ENCODE measurements at regions not wholly inside any gene's neighbourhood (a gene's known extent, or its start where the extent isn't known, plus 50 kb on each side); places are given as distances from the start of the nearest gene placed in this dataset.

DNA sequence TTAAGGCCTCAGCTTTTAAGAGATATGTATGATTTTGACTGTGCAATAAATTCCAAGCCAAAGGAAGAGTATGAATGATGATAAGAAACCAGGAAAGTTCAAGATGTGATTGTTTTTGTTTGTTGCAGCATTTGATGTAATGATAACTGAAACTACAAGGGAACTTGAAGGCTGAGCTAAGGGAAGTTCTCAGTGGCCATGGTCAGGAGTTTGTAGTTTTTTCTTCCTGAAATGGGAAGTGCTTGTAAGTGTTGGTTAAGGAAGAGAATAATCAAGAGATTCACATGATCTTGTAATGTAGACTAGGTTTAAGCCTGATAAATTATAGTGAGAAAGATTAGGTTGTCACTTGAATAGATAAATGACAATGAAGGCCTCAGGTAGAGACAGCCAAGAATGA lies 53.4 kb downstream of the PTCHD4 start:
- no peak for DNase-seq (ENCODE audit: low read depth in 2 of 2)

DNA sequence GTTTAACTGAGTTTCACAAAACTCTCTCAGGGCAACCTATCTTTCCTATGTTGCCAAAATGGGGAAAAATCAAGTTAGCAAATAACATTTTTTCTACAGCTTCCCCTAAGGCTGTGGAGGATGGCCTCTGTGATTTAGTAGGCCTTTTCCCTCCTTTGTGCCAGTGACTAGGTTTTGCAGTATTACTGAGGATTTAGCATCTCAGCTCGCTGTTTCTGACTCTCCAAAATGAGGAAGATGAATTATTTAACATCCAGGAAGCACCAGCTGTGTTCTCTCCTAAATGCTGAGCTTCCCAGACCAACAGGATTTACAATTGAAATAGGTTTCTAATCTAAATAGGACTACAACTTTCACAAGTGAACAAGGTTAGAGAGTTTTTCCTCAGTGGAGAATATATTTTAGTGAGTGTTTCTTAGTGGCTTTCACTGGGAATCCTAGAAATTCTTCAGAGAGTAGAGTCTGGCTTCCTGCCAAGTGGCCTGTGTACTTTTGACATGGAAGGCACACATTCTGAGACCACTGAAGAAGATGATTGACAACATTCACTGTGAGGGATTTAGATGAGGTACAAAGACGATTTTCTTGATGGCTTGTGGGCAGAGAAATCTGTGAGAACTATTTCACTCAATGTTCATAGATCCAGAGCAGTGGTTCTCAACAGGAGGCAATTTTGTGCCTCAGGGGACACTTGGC lies 62.4 kb downstream of the PTCHD4 start:
- no peak for DNase-seq (ENCODE audit: low read depth in 2 of 2)

DNA sequence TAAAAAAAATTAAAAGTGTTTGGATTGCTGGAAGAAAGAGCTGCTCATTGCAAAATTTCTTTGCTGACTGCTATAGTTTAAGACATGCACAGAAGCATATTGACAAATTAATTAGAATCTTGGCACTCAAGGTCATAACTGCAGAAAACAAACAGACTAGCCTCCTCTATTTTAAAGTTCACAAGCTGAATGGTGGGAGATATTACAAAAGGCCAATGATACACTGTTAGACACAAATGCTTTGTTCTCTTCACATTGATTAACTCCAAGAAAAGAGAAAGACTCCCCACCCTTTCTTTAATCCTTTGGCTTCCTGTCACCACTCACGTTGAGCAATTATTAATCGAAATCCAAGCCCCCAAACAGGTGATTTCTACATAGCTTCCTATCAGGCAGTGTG lies 69.1 kb downstream of the PTCHD4 start:
- DNase-seq (ENCODE audit: low read depth in 2 of 2) = no peak

DNA sequence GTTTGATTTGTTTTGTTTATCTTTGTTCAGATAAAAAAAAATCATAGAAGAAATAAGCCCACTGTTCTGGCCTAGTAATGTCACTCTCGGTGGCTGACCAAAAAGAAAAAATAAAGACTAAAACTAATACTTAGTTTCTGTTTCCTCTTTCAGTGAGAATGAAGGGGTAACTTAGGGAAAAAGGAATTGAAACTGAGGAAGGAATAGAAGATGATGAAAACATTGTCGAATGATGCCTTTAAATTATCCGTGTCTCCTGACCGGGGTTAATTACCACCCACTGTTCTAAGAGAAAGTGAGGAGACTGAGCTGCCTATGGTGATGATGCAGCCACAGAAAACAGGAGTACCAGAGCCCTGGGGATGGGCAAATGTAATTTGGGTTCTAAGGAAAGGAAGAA lies 73.1 kb downstream of the PTCHD4 start:
- DNase-seq (ENCODE audit: low read depth in 2 of 2) = no peak

DNA sequence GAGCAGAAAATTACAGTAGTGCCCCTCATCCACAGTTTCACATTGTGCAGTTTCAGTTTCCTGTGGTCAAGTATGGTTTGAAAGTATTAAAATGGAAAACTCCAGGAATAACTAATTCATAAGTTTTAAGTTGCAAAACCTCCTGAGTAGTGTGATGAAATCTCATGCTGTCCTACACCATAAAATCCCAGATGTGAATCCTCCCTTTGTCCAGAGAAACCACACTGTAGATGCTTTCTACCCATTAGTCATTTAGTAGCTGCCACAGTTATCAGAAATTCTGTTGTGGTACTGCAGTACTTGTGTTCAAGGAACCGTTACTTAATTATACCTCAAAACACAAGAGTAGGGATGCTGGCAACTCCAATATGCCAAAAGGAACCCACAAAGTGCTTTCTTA lies 74.7 kb downstream of the PTCHD4 start:
- peak; percentile 66 to 71 for DNase-seq (ENCODE audit: low read depth in 2 of 2)

DNA sequence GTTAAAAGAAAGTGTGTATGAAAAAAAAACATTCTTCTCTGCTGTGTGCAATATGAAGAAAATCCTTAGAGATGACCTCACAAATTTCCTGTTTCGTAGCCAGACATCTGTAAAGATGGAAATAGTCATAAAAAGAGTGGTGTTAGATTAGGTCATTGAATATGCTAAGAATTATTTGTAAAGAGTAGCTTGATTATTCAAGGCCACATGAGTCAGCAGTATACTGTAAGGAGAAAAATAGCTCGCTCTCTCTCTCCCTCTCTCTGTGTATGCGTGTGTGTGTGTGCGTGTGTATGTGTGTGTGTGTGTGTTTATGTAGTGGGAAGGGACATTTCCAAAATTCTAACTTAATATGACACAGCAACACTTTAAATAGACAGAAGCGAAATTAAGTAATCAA lies 78.8 kb downstream of the PTCHD4 start:
- peak; percentile 74 to 80 for DNase-seq (ENCODE audit: low read depth in 2 of 2)

DNA sequence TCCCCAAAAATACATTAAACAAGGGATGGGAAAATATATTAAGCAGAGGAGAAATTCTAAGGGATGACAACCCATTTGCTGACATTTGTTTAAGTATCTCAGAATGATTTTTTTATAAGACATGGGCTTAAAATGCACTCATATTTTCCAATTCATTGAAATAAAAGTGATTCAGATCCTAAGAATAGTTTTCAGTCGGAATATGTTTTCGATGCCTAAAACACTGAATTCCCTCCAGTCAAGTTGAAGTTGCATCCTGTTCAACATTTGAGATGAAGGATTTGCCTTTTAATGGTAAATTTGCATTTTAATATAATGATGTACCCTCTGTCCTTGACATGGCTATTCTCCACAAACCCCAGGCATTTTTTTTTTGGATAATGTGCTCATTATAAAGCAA lies 79.3 kb downstream of the PTCHD4 start:
- DNase-seq (ENCODE audit: low read depth in 2 of 2) = no peak

DNA sequence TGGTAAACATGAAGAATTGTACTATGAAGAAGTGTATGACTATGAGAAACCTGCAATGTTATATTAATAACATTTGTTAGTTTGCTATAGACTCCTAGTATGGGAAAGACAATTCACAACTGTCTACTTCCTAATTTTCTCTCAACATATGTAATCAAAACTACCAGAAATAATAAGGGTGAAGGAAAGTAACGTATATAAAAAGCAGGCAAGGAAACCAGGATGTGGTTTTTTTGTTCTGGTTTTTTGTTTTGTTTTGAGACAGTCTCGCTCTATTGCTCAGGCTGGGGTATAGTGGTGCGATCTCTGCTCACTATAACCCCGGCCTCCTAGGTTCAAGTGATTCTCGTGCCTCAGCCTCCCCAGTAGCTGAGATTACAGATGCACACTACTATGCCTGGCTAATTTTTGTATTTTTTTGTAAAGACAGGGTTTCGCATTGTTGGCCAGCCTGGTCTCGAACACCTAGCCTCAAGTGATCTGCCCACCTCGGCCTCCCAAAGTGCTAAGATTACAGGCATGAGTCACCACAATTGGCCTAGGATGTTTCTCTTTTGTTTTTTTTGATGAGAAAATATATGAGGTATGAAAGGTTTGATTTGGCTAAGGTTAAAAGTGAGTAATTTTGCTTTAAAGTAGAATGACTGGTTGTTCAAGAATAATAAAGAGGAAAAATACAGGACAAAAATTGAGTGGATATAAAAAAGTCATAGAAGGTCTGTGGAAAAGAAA lies 83.1 kb downstream of the PTCHD4 start:
- no peak for DNase-seq (ENCODE audit: low read depth in 2 of 2)

DNA sequence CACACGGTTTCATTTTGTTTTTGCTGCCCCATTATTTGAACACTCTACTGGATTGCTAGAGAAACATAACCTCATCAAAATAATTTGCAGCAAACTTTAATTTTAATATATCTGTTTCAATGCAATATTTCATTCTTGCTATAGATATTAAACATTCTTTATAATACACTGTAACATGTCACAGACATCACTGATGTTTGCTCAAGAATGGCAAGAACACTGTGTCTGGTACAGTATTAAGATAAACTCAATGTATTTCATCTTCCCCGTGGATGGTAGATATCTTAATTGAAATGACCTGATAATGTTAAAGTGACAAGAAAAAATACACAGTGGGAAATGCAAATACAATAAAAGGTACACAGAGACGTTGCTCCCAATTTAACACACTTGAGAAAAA lies 86.0 kb downstream of the PTCHD4 start:
- no peak for DNase-seq (ENCODE audit: low read depth in 2 of 2)

DNA sequence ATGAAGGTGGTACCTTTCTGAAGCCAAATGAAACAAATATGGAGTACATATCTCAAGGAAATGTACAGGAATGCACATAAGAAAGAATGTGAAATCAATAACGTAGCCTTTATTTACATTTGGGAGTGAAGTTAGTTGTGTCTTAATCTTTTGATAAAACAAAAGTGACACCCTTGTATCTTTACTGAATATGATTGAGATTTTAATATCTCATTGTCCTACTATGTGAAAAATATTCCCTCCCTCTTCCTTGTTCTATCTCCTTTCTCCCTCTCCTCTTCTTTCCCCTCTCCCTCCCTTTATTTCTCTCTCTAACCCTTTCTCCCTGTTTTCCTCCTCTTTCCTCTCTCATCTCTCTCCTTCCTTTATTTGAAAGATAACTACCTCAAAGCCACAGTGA lies 89.1 kb downstream of the PTCHD4 start:
- no peak for DNase-seq (ENCODE audit: low read depth in 2 of 2)

DNA sequence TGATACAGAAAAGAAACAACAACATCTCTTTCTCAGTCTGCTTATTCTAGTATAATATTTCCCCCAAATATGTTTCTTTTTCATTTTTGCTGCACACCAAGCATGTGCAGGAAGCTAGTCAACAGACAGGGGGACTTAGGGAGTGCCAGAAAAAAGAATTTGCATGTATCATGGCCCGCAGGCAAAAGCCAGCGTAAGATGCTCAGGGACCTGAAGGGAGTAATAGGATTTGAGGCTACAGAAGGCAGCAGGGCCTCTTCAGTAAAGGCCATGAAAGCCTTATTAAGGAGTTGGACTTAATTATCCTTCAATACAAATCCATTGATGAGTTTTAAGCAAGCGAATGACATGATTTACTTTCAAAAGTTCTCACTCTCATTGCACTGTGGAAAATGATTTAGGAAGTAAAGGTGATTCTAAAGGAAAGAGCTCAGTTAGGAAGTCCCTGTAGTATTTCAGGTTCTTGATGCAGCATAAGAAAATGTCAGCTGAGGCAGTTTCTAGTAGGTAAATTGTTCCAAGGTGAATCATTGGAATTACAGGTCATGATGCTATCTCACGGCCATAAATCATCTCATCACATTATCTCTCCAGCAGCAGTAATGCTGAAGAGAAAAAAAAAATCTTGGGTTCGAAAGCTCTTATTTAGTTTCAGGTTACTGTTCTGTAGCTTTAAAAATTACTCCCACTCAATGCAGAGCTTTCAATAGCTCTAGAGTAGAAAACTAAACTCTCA lies 94.8 kb downstream of the PTCHD4 start:
- DNase-seq (ENCODE audit: low read depth in 2 of 2) = no peak

DNA sequence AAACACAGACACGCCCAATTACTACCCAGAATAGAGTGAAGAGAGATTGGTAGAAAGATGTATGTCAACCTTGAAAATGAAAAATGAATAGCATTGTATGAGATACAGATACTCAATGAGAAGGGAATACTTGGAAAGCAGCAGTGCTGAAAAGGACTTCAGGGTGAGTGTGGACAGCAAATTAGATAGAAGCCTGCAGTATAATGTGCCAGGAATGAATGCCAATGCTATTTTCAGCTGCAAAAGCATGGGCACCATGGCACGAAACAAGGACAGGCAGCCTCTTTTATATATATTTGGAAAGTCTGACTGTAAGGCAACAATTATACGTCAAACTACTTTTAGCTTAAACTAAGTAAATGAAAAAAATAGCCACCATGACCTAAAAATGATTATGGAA lies 118.2 kb downstream of the PTCHD4 start:
- no peak for DNase-seq (ENCODE audit: low read depth in 2 of 2)

DNA sequence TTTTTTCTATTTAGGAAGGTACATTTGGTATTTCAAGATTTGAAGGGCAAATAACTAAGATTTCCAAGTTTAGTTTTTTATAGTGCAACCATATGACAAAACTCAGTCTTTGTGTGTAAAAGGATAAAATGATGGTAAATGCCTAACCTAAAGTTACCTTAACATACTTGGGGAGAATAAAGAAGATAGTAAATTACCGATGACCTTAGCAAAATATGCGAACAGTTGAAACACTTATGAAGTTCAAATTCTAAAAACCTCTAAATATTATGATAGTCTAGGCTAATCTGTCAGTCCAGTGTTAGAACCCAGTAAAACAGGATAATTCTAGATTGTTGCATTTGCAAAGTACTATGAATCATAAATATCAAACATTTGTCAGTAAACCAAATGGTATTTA lies 127.5 kb downstream of the PTCHD4 start:
- DNase-seq (ENCODE audit: low read depth in 2 of 2) = no peak

DNA sequence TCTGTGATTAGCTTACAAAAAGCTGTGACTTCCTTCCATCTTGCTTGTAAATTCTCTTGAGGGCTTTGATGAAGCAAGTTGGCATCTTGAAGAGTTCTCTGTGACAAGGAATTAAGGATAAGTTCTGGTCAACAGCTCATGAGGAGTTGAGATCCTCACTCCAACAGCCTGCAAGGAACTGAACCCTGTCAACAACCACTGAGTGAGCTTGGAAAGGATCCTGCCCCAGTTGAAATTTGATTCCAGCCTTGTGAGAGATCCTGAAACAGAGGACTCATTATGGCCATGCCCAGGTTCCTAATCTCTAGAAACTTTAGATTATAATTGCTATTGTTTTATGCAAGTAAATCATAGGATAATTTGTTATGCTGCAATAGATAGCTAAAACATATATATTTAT lies 133.7 kb downstream of the PTCHD4 start:
- no peak for DNase-seq (ENCODE audit: low read depth in 2 of 2)

DNA sequence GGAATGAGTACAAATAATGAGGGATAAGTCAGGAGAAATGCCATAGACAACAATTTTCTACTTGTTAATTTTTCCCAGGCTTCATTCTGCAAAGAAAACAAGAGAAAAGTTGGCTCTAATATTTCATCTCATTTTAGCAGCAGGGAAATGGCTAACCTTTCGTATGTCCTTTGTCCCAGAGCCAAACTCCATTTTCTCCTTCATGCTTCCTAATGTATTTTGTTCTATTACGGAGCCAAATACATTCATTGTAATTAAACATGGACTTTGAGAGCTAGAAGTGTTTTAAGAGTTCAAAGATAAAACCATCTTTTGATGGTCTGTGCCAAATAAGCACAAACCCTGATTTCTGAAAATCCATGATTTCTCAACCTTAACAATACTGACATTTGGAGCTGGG lies 136.9 kb downstream of the PTCHD4 start:
- no peak for DNase-seq (ENCODE audit: low read depth in 2 of 2)

DNA sequence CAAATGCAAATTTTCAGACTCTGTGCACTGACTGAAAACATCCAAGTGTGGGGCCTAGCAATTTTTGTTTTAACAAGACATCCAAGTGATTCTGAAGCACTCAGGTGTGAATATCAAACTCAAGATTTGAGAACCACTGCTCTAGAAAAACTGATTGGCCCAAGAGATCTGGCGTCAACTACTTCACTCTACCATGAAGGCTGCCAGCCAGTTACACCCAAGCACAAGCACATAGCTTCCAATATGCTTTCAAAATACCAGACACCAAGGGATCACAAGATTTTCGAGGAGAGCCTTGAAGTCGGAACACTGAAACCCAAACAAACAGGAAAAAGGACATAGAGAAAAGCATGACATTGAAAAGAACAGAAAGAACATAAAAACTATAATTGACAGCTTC lies 140.2 kb downstream of the PTCHD4 start:
- no peak for DNase-seq (ENCODE audit: low read depth in 2 of 2)

DNA sequence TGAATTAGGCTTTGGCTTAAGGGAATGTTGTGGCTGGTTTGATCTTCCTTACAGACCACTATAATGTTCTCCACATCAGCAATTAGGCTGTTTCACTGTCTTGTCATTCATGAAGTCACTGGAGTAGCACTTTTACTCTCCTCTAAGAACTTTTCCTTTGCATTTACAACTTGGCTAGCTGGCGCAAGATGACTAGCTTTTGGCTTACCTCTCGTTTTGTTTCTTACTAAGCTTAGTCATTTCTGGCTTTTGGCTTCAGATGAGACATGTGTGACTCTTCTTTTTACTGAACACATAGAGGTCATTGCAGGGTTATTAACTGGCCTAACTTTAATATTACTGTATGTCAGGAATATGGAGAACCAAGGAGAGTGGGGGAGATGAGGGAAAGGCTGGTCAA lies 143.2 kb downstream of the PTCHD4 start:
- no peak for DNase-seq (ENCODE audit: low read depth in 2 of 2)

DNA sequence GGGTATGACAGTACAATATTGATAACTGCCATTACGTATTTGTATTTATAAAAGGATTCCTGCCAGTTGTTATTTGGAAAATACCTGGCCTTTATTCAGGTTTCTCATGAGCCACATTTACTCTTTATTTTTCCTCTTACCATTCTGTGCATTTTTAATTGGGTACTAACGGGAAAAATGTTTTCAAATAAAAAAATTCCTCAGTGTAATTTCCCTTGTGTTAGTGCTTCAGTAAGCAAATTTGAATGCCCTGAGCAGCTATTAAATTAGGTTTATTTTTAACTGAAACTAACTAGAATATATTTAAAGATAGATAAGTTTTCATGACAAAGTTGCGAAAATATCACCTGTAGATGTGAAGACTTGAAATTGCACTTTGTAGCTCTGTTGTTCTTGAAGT lies 146.0 kb downstream of the PTCHD4 start:
- DNase-seq (ENCODE audit: low read depth in 2 of 2) = no peak

DNA sequence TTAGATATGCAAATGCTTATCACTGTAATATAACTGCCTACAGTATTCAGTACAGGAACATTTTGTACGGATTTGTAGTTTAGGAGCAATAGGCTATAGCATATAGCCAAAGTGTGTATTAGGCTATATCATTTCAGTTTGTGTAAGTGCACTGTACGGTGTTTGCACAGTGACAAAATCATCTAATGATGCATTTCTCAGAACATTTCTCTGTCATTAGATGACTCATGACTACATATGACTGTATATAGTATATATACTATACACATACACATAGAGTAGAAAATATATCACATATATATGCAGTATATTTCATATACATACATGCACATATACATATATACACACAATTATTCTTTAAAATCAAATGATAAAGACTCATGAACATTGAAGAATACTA lies 158.4 kb downstream of the PTCHD4 start:
- DNase-seq (ENCODE audit: low read depth in 2 of 2) = no peak

DNA sequence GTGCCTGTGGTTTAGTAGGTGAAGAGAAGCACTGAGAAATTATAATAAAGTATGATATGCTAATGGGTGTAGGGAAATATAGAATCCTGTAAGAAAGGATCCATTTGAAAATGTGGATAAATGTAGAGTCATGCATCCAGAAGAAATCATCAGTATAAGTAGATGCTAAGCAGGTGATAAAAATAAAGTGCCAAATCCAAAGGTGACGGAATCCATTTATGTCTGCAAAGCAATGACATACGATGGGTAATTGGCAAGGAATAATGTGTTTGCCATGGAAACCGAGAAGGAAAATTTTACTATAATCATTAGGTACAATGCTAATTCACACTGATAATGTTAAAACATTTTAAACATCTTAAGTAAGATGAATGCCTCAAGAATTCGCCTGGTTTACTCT lies 163.0 kb downstream of the OPN5 start:
- DNase-seq (ENCODE audit: low read depth in 2 of 2) = no peak

DNA sequence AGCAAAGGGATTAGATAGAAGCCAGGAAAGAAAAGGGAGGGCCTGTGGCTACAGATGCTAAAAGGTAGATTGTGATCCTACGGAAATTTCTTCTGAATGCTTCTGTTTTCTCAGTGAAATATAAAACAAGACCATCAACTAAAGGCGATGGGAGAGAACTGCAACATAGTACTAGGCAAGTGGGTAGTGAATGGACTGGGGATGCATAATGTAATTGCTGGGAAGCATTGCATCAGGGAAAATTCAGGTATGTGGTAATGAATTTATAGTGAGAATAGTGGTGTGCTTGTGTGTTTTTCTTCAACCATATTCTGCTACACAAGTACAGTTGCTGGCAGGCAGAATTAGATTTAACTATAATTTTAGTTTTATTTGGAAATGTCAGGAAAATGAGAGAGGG lies 156.6 kb downstream of the OPN5 start:
- DNase-seq (ENCODE audit: low read depth in 2 of 2) = no peak

DNA sequence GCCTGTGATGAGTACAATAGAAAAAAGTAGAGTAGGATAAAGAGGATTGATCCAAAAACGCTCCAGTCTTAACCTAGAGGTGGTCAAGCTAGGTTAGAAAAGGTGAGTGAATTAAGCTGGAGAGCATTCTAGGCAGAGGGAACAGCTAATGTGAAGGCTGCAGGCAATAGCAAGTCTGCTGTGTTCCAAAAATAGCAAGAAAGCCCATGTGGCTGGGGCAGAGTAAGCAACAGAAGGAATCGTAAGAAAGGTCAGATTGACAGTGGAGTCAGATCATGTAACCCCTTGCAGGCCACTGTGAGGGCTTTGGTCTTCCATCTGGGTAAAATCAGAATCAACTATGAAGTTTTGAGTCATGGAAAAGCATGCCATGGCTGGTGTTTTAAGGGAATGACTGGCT lies 155.0 kb downstream of the OPN5 start:
- DNase-seq (ENCODE audit: low read depth in 2 of 2) = no peak

DNA sequence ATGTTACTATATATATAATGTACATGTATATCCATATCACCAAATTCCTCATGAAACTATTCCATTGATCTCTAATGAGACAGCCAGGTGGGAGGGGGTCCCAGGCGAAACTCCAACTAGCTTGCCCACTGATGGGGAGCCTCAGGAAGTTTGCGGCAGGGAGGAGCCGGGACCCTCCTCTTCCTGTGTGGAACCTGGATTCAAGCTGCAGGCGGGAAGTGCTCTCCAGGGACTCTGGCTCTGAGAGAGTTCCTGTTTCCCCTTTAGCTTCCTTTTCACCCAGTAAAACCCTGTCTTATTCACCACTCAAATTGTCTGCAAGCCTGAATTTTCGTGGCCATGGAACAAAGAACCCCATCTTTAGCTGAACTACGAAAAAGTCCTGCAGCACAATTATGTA lies 152.2 kb downstream of the OPN5 start:
- DNase-seq (ENCODE audit: low read depth in 2 of 2) = no peak

Data from fibroblast of skin of left quadriceps (primary cell).